T-helper 2 cell (primary cell): ENCODE measurements at regions not wholly inside any gene's neighbourhood (a gene's known extent, or its start where the extent isn't known, plus 50 kb on each side); places are given as distances from the start of the nearest gene placed in this dataset.

Source experiments
- DNase-seq, 5 experiments: peaks; one replicate each; pipeline versions ENCODE4 v3.0.0 to v3.0.0-alpha.2; 2012 to 2022

DNA sequence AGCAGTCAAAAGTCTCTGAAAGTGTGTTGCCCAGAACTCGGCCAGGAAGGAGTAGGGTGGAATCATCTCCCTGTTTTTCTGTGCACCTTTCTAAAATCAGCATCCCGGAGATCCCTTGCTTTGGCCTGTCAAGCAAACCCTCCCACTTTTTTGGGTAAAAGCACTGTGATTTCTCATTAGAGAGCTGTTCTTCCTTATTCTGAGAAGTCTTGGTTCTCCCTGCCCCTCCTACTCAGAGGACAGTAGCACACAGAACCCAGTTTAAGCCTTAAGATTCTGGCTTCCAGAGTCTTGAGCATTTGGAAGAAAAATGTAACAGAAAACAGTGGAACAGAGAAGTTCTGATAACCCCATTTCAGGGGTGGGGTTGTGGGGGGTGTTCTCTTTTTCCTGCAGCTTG is 52.6 kb upstream of the KATNAL1 start:
- DNase-seq = no peak

DNA sequence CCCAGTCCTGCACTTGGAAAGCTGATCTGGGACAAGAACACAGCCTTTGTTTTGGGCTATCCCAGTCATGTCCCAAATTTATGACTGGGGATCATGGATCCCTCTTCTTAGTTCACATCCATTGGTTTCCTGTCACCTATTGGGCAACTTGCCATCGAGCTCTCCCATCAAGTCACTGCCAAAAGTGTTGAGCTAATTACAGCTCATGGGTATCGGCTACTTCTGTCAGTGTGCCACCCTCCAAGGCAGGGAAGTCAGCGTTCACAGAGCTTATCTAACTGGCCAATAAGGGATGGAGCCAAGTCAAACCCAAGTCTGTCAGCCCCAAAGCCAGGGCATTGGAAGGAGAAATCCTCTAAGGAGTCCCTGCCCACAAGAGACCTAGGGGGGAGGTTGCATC is 53.2 kb upstream of the KATNAL1 start:
- DNase-seq = no peak

DNA sequence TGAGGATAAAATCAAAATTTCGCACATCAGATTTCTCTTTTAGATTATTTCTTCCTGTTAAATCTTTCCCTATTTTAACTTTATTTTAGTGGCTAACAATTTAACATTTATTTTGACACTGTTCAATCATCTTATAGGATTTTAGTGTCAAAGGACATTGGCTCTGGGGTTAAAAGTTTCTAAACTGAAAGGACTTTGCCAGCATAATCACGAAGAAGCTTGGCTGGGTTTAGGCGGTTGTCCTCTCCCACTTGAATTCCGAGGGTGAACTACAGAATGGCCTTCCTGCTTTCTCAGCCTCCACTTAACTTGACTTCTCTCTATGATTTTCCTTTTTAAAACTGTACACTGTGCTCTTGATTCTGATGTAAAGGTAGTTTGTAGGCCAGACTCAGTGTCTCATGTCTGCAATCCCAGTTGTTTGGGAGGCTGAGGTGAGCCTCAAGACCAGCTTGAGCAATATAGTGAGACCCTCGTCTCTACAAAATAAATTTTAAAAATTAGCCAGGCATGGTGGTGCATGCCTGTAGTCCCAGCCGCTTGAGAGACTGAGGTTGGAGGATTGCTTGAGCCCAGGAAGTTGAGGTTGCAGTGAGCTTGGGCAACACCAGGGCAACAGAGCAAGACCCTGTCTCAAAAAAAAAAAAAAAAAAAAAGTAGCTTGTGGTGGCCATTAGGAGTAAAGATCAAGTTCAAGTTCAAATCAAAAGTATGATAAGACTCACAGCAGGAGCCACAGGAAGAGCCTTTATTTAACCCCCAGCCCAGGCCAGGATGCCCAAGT is 54.8 kb upstream of the KATNAL1 start:
- DNase-seq = no peak

DNA sequence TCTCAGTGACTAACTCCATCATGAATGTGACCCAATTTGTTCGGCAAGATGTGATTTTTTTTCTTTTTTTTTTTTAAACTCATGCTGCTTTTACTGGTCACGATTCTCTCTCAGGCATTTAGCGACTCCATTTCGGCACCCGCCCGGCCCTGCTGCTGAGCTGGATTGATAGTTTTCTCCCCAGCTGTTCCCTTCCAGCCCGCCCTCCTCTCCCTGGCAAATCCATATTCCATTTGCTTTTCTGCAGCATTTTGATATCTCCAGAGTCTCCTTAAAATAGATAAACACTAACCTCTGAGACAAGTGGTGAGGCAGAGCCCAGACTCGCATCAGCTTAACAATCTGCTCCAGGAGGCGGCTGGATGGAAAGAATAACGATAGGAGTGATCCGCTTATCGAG is 55.5 kb upstream of the KATNAL1 start:
- DNase-seq = no peak

DNA sequence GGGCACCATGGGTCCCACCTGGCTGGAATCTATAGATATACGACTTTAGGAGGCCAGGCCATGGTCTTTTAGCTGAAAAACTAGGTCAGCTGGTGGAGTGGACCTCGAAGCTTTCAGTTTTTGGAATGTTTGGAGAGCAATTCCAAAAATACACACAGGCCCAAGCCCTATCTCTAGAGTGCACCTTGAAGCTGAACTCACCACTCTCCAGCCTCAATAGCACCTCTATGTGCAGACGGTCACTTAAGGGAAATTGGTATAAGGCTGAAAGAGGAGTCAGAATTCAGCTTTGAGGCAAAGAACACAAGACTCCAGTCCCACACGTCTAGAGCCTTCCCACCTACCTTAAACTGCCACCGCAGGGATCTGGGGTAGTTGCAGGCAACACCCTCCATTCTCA is 56.4 kb upstream of the KATNAL1 start:
- DNase-seq = no peak

DNA sequence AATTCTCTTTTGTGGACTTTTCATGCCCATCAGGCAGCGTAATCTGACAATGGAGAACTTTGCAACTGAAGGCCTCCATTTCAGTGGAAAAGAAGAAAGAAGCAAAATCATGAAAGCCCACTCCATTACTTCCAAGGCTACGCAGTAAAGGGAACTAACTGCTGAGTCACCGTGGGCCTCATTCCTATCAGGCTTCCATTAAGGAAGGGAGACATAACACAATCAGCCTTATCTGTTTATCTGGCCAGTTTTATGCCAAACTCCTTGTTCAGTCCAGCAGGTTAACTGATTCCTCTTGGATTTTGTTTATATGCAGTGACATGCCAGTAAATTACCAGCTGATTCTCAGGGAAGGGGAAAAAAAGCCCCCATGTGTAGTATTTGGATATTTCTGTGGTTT is 56.8 kb upstream of the KATNAL1 start:
- DNase-seq = no peak

DNA sequence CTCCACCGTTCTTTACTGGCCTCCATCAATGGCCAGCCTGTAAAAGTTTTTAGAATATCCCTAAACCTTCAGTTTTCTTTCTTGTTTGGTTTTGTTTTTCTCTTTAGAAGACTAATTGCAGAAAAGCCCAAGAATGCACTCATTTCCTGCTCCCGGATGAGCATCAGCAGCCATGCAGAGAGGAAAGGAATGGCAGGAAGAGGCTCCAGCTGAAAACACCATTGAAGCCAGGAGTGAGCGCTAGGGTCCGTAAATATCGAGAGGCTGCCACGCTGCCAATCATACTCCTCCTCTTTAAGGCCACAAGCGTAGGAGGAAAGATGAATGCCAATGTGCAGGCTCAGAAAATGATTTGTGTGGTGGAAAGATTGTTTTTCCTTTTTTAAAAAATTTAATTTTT is 57.4 kb upstream of the UBE2L5 start:
- DNase-seq = no peak

DNA sequence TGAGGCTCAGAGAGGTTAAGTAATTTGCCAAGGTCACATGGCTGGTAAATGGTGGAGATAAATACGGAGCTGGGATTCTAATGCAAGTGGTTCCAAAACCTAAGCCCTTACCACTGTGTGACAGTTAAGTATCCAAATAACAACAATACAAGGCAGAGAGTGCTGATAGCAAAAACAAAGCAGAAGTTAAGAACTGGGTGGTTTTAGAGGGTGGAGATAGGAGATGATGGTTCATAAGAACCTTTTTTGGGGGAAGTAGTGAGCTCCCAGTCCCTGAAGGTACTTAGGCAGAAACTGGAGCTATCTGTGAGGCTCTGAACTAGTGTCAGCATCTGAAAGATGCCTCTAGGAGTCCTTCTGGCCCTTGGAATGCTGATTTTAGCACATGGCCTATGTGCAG is 56.2 kb upstream of the UBE2L5 start:
- no peak for DNase-seq

DNA sequence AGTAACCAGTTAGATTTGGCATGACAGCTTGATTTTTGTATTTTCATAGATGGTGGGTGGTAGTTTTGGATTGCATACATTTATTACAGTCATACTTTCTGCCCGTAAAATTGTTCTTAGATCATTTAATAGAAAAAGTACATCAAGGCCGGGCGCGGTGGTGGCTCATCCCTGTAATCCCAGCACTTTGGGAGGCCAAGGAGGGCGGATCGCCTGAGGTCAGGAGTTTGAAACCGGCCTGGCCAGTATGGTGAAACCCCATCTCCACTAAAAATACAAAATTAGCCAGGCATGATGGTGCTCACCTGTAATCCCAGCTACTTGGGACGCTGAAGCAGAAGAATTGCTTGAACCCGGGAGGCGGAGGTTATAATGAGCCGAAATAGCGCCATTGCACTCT is 55.0 kb upstream of the UBE2L5 start:
- DNase-seq = no peak

DNA sequence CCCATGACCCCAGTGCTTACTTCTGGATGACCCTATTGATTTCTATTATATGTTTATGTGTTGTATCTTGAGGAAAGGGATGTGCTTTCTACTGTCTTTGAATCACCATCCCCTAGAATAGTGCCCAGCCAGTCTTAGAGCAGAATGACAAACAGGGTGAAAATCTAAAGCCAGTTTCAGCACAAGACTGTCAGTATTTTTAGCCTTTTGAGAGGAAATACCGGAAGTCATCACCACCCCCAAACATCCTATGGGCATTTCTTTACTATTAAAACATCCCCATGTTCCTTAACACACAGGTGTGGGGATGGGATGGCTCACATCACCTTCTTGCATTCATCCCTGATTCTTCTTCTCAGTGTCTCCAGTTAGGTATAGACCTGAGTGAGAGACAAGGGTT is 52.1 kb upstream of the UBE2L5 start:
- no peak for DNase-seq

DNA sequence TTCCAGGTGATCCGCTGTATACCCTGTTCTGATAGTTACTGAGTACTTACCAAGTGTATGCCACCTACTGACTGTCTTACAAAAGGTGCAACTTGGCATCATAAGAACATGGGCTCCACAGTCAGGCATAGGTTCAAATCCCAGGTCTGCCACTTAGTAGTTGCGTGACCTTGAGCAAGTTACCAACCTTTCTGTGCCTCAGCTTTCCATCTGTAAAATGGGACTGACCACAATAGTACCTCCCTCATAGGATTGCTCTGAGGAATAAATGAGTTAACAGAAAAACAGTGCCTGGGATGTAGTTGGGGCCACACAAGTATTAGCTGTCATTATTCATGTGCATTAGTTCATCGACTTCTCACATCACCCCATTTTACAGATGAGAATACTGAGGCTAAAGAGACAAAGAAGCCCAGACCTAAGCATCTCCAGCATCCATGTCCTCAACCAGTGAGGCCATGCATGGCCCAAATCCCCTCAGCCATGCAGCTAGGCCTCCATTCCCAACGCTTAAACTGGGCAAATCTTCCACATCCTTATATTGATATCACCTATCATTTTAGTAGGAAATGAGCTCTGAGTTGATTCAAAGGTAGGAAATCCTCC is 51.3 kb upstream of the UBE2L5 start:
- DNase-seq = no peak

DNA sequence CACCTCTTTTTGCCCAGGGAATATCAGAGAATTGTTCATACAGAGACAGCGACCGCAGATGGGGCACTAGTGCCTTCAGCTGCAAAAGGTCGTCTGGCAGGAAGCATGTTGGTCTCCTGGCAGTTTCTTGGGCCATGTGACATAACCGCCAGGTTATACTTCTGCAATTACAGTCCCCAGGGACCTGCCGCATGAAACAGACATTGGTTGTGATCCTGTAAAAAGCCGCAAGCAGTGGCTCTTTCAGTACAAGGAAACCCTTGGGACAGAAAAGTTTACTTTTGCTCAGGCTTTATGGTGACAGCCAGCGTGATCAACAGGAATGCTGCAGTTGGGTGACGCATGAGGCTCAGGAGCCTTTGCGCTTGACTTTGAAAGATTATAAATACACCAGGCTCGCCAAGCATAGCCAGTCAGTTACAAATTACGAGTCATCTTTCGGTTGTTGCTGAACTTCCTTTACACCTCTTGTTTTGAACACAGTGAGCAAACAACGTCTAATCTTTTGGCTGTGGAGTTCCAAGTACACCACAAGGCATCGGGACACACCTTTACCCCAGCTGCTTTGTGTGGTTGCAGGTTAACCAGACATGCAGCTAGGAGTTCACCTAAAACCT is 50.5 kb upstream of the UBE2L5 start:
- peak in 4 of 5 experiments; percentile 22 to 91 (median 70) for DNase-seq
